ENCODE measurements at regions not wholly inside any gene's neighbourhood (a gene's known extent, or its start where the extent isn't known, plus 50 kb on each side); places are given as distances from the start of the nearest gene placed in this dataset.
A peak's percentile ranks its signal among the peaks of the same experiment; 100 is the strongest.

GRCh38 chr19:31402529-31403316 lies 53.5 kb upstream of the TSHZ3 start:
- no peak for DNase-seq (ENCODE audit: low spot score in 2 of 2)
- TF ChIP-seq CTCF (IDR thresholded peaks at IDR 0.05): no peak
- no peak for TF ChIP-seq POLR2A (IDR thresholded peaks at IDR 0.05)
- no peak overlapping the region for H3K4me3 ChIP-seq (ENCODE audit: low read depth, poor library complexity, severe bottlenecking)
- 65 to 71% methylated on average over 7 of the region's 7 CpGs for WGBS, 2 donors
- intact Hi-C loops (cut with DNase I; ENCODE audit: low total_unique reads): no loop called here

- intact Hi-C loops (cut with DNase I; ENCODE audit: low total_unique reads): no loop called here
- H3K4me3 ChIP-seq (ENCODE audit: low read depth, poor library complexity, severe bottlenecking): no peak overlapping the region
- no peak for DNase-seq (ENCODE audit: low spot score in 2 of 2)
- 82 to 83% methylated on average over 4 of the region's 4 CpGs for WGBS, 2 donors
- no peak for TF ChIP-seq CTCF (IDR thresholded peaks at IDR 0.05)
- no peak for TF ChIP-seq POLR2A (IDR thresholded peaks at IDR 0.05)
Observed at GRCh38 chr19:31406106-31406505, 56.9 kb upstream of the TSHZ3 start.

GRCh38 chr19:31408460-31409124 lies 59.4 kb upstream of the TSHZ3 start:
- no peak overlapping the region for H3K4me3 ChIP-seq (ENCODE audit: low read depth, poor library complexity, severe bottlenecking)
- no peak for DNase-seq (ENCODE audit: low spot score in 2 of 2)
- intact Hi-C loops (cut with DNase I; ENCODE audit: low total_unique reads): no loop called here
- no peak for TF ChIP-seq CTCF (IDR thresholded peaks at IDR 0.05)
- TF ChIP-seq POLR2A (IDR thresholded peaks at IDR 0.05): no peak
- WGBS, 2 donors: 51 to 67% methylated on average over 3 of the region's 3 CpGs

GRCh38 chr19:31413353-31413752 lies 64.1 kb upstream of the TSHZ3 start:
- no peak overlapping the region for H3K4me3 ChIP-seq (ENCODE audit: low read depth, poor library complexity, severe bottlenecking)
- TF ChIP-seq CTCF (IDR thresholded peaks at IDR 0.05): no peak
- TF ChIP-seq POLR2A (IDR thresholded peaks at IDR 0.05): no peak
- intact Hi-C loops (cut with DNase I; ENCODE audit: low total_unique reads): no loop called here
- WGBS, 2 donors: 86 to 90% methylated on average over 8 of the region's 8 CpGs
- DNase-seq (ENCODE audit: low spot score in 2 of 2): peak in 1 of 2 donors; percentile 65

GRCh38 chr19:31415322-31415721 lies 66.1 kb upstream of the TSHZ3 start:
- no peak for TF ChIP-seq POLR2A (IDR thresholded peaks at IDR 0.05)
- TF ChIP-seq CTCF (IDR thresholded peaks at IDR 0.05): no peak
- H3K4me3 ChIP-seq (ENCODE audit: low read depth, poor library complexity, severe bottlenecking): no peak overlapping the region
- intact Hi-C loops (cut with DNase I; ENCODE audit: low total_unique reads): no loop called here
- 56 to 59% methylated on average over 2 of the region's 2 CpGs for WGBS, 2 donors
- peak in 1 of 2 donors; percentile 25 for DNase-seq (ENCODE audit: low spot score in 2 of 2)
